PC-3 (cell line): ENCODE measurements at regions not wholly inside any gene's neighbourhood (a gene's known extent, or its start where the extent isn't known, plus 50 kb on each side); places are given as distances from the start of the nearest gene placed in this dataset.

Experiments used
- ATAC-seq: fragments of 200-7000 bp; cut with Tn5 transposase; 2 replicates; pipeline ENCODE4 v1.9.1; 2020; ENCODE audit warnings: mild to moderate bottlenecking, moderate library complexity
- BruUV-seq: library from RNA; stranded (reverse); fragments of 400-500 nt; replicated peaks from 2 replicates; lab custom pipeline; 2021; lab: Mats Ljungman, UMichigan
- CTCF ChIA-PET: fragments of 300-600 bp; sonication (Branson Sonifier 250); formaldehyde crosslinking; loops from one replicate; lab custom pipeline; 2022; ENCODE audit warnings: antibody characterized with exemption; lab: Charles Lee
- POLR2A ChIA-PET: fragments of 300-600 bp; sonication (Branson Sonifier 250); formaldehyde crosslinking; loops from one replicate; lab custom pipeline; 2022; ENCODE audit warnings: antibody characterized with exemption; ENCODE audit not compliant: unreplicated experiment; lab: Charles Lee
- DNase-seq: peaks from one replicate; pipeline ENCODE4 v3.0.0-alpha.2; 2015
- H2AFZ ChIP-seq: fragments of 300-600 bp; sonication (generic); 2 replicates; pipeline ENCODE4 v1.6.0; 2016; ENCODE audit warnings: antibody characterized with exemption, low read length
- H3F3A ChIP-seq: fragments of 300-600 bp; sonication (generic); one replicate; pipeline ENCODE4 v1.6.0; 2017; ENCODE audit warnings: antibody characterized with exemption, low read length, control low read depth, mild to moderate bottlenecking; ENCODE audit not compliant: unreplicated experiment
- H3K27ac ChIP-seq: fragments of 300-600 bp; sonication (generic); 2 replicates; pipeline ENCODE4 v1.5.1; 2016; ENCODE audit warnings: mild to moderate bottlenecking, low read length
- H3K27me3 ChIP-seq: fragments of 300-600 bp; sonication (generic); 2 replicates; pipeline ENCODE4 v1.6.1; 2016; ENCODE audit warnings: low read length, mixed read lengths
- H3K36me3 ChIP-seq: fragments of 300-600 bp; sonication (generic); 2 replicates; pipeline ENCODE4 v1.6.1; 2016; ENCODE audit warnings: low read depth, mixed run types, low read length, mixed read lengths
- H3K4me1 ChIP-seq: fragments of 300-600 bp; sonication (generic); 2 replicates; pipeline ENCODE4 v1.5.1; 2016; ENCODE audit warnings: low read length; ENCODE audit not compliant: insufficient read depth
- H3K4me2 ChIP-seq: fragments of 300-600 bp; sonication (generic); 2 replicates; pipeline ENCODE4 v1.6.0; 2016; ENCODE audit warnings: low read length
- H3K4me3 ChIP-seq: fragments of 300-600 bp; sonication (generic); 2 replicates; pipeline ENCODE4 v1.5.1; 2016; ENCODE audit warnings: mild to moderate bottlenecking, low read length, mixed read lengths
- H3K79me2 ChIP-seq: fragments of 300-600 bp; sonication (generic); 2 replicates; pipeline ENCODE4 v1.6.1; 2017; ENCODE audit warnings: low read length, mixed read lengths
- H3K9ac ChIP-seq: fragments of 300-600 bp; sonication (generic); 2 replicates; pipeline ENCODE4 v1.6.0; 2016; ENCODE audit warnings: mild to moderate bottlenecking, low read length
- H3K9me2 ChIP-seq: fragments of 300-600 bp; sonication (generic); replicated peaks from 2 replicates; pipeline ENCODE4 v1.6.1; 2016; ENCODE audit warnings: mixed run types, low read length, mixed read lengths
- H3K9me3 ChIP-seq: fragments of 300-600 bp; sonication (generic); 2 replicates; pipeline ENCODE4 v1.6.1; 2016; ENCODE audit warnings: low read length, mixed read lengths
- H4K20me1 ChIP-seq: fragments of 300-600 bp; sonication (generic); 2 replicates; pipeline ENCODE4 v1.6.1; 2016; ENCODE audit warnings: low read length, mixed read lengths
- CTCF ChIP-seq: fragments of 300-600 bp; sonication (generic); conservative IDR thresholded peaks from 2 replicates; pipeline ENCODE4 v1.5.1; 2017; ENCODE audit warnings: antibody characterized with exemption, low read depth, mild to moderate bottlenecking, low read length
- EZH2 ChIP-seq: fragments of 300-600 bp; sonication (generic); IDR thresholded peaks from one replicate; pipeline ENCODE4 v1.6.1; 2017; ENCODE audit warnings: antibody characterized with exemption, mild to moderate bottlenecking, low read length; ENCODE audit not compliant: unreplicated experiment
- EZH2phosphoT487 ChIP-seq: fragments of 300-600 bp; sonication (generic); IDR thresholded peaks from 2 replicates; pipeline ENCODE4 v1.6.1; 2018; ENCODE audit warnings: mild to moderate bottlenecking, antibody characterized with exemption, low read length, borderline replicate concordance
- intact Hi-C: fragments of 100-400 bp; cut with micrococcal nuclease; formaldehyde crosslinking; loops from 2 replicates; pipeline ENCODE4 v1.9.0; 2023

GRCh38 chr2:21268197-21268877 is 144.6 kb downstream of the TDRD15 start:
- H3K27ac ChIP-seq, result no peak overlapping the region
- no peaks in the 10 kb centered on the region for H3F3A ChIP-seq
- ChIA-PET POLR2A (no interaction called here), CTCF (no interaction called here)
- no peaks in the 10 kb centered on the region for H3K9me3 ChIP-seq
- no TSS peak for BruUV-seq
- H3K79me2 ChIP-seq, result no peaks in the 10 kb centered on the region
- intact Hi-C loops, result no loop called here
- TF ChIP-seq CTCF (no peak), EZH2phosphoT487 (no peak), EZH2 (no peak)
- H3K4me2 ChIP-seq, result no peak overlapping the region
- no peaks in the 10 kb centered on the region for H3K27me3 ChIP-seq
- no peak for DNase-seq
- H3K4me3 ChIP-seq, result no peak overlapping the region
- no peak overlapping the region for H2AFZ ChIP-seq
- no peaks in the 10 kb centered on the region for H4K20me1 ChIP-seq
- H3K9me2 ChIP-seq, result no peaks in the 10 kb centered on the region
- H3K9ac ChIP-seq, result no peak overlapping the region
- H3K4me1 ChIP-seq, result no peaks in the 10 kb centered on the region
- ATAC-seq, result no peak
- H3K36me3 ChIP-seq, result no peaks in the 10 kb centered on the region

GRCh38 chr2:21268878-21269224 is 145.1 kb downstream of the TDRD15 start:
- no peak for DNase-seq
- ChIA-PET POLR2A (no interaction called here), CTCF (no interaction called here)
- no peaks in the 10 kb centered on the region for H3K9me3 ChIP-seq
- no peaks in the 10 kb centered on the region for H3K9me2 ChIP-seq
- no peak for TF ChIP-seq EZH2phosphoT487
- TF ChIP-seq CTCF, result no peak
- TF ChIP-seq EZH2, result no peak
- H2AFZ ChIP-seq, result no peak overlapping the region
- no peak overlapping the region for H3K4me3 ChIP-seq
- BruUV-seq, result no TSS peak
- H4K20me1 ChIP-seq, result no peaks in the 10 kb centered on the region
- H3K36me3 ChIP-seq, result no peaks in the 10 kb centered on the region
- H3K79me2 ChIP-seq, result no peaks in the 10 kb centered on the region
- intact Hi-C loops, result no loop called here
- no peak for ATAC-seq
- H3F3A ChIP-seq, result no peaks in the 10 kb centered on the region
- no peaks in the 10 kb centered on the region for H3K27me3 ChIP-seq
- H3K27ac ChIP-seq, result no peak overlapping the region
- H3K4me1 ChIP-seq, result no peaks in the 10 kb centered on the region
- no peak overlapping the region for H3K4me2 ChIP-seq
- H3K9ac ChIP-seq, result no peak overlapping the region

- CTCF ChIA-PET, result no interaction called here
Measured at GRCh38 chr2:21269382-21269781, 145.6 kb downstream of the TDRD15 start.

More at GRCh38 chr2:21269382-21269781, 145.6 kb downstream of the TDRD15 start:
- H3K4me3 ChIP-seq, result no peak overlapping the region
- no peaks in the 10 kb centered on the region for H3K4me1 ChIP-seq
- TF ChIP-seq CTCF (no peak), EZH2 (no peak), EZH2phosphoT487 (no peak)
- DNase-seq, result no peak
- no peaks in the 10 kb centered on the region for H4K20me1 ChIP-seq
- no peak for ATAC-seq
- no peaks in the 10 kb centered on the region for H3K79me2 ChIP-seq
- H3K9me3 ChIP-seq, result no peaks in the 10 kb centered on the region
- H3F3A ChIP-seq, result no peaks in the 10 kb centered on the region
- H3K27me3 ChIP-seq, result no peaks in the 10 kb centered on the region
- no TSS peak for BruUV-seq
- POLR2A ChIA-PET, result no interaction called here
- no peaks in the 10 kb centered on the region for H3K36me3 ChIP-seq
- H3K27ac ChIP-seq, result no peak overlapping the region
- H3K4me2 ChIP-seq, result no peak overlapping the region
- no peaks in the 10 kb centered on the region for H3K9me2 ChIP-seq
- H2AFZ ChIP-seq, result no peak overlapping the region
- H3K9ac ChIP-seq, result no peak overlapping the region
- intact Hi-C loops, result no loop called here
